Testis (tissue), 2 donors: ENCODE measurements at regions not wholly inside any gene's neighbourhood (a gene's known extent, or its start where the extent isn't known, plus 50 kb on each side); places are given as distances from the start of the nearest gene placed in this dataset.

Source experiments
- DNase-seq: peaks from one replicate; pipeline ENCODE4 v3.0.0-alpha.2; 2019
- H3K27ac ChIP-seq, 2 donors: fragments of 200-600 bp; sonication (generic); one replicate each; pipeline ENCODE4 v1.5.1; 2019
- H3K27me3 ChIP-seq: fragments of 200-600 bp; sonication (generic); one replicate; pipeline ENCODE4 v1.5.1; 2019
- H3K36me3 ChIP-seq: fragments of 200-600 bp; sonication (generic); one replicate; pipeline ENCODE4 v1.5.1; 2017; ENCODE audit warnings: low read depth; ENCODE audit errors: missing control alignments
- H3K4me1 ChIP-seq: fragments of 200-600 bp; sonication (generic); one replicate; pipeline ENCODE4 v1.5.1; 2019
- H3K4me3 ChIP-seq, 2 donors: fragments of 200-600 bp; sonication (generic); one replicate each; pipeline ENCODE4 v1.5.1; 2017 to 2019
- H3K9me3 ChIP-seq: fragments of 200-600 bp; sonication (generic); one replicate; pipeline ENCODE4 v1.5.1; 2017
- CTCF ChIP-seq, 3 experiments: fragments of 450-650 bp in 2 of 3; fragments of 200-600 bp in 1 of 3; sonication (generic) in 1 of 3; IDR thresholded peaks; one replicate each; pipeline ENCODE4 v1.5.1; 2016 to 2019; ENCODE audit warnings: antibody characterized with exemption in 3 of 3, mild to moderate bottlenecking in 2 of 3, moderate library complexity in 1 of 3
- POLR2A ChIP-seq: fragments of 450-650 bp; IDR thresholded peaks from one replicate; pipeline ENCODE4 v1.6.1; 2017; ENCODE audit warnings: antibody characterized with exemption, mild to moderate bottlenecking, moderate library complexity
- WGBS, 2 donors: methylation state at CpG; one replicate each; pipeline ENCODE4 v1.1.5; 2018; 5-methylcytosine and 5-hydroxymethylcytosine counted together
- intact Hi-C: fragments of 100-400 bp; cut with DNase I; formaldehyde crosslinking; loops from one replicate; pipeline ENCODE4 v1.15.1; 2023; ENCODE audit warnings: low total_unique reads

GRCh38 chr21:17455451-17455850, 57.4 kb upstream of the CXADR start:
- H3K9me3 ChIP-seq = no peaks in the 10 kb centered on the region
- 55 to 76% methylated on average over 6 of the region's 6 CpGs for WGBS, 2 donors
- no peak overlapping the region for H3K27ac ChIP-seq
- no peaks in the 10 kb centered on the region for H3K4me1 ChIP-seq
- TF ChIP-seq POLR2A (no peak), CTCF (IDR thresholded peaks at IDR 0.05) (no peak)
- H3K36me3 ChIP-seq = no peaks in the 10 kb centered on the region
- no peak for DNase-seq
- H3K27me3 ChIP-seq = no peaks in the 10 kb centered on the region
- intact Hi-C loops = no loop called here
- no peak overlapping the region for H3K4me3 ChIP-seq

DNA sequence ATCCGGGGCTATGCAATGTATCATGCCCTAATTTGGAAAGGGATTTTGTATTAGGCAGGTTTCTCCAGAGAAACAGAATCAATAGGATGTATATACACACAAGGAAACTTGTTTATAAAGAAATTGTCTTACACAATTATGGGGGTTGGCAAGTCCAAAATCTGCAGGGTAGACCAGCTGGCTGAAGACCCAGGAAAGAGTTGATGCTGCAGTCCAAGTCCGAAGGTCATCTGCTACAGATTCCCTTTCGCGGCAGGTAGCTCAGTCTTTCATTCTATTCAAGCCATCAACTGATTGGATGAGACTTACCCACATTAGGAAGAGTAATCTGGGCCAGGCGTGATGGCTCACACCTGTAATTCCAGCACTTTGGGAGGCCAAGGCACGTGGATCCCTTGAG, 54.6 kb upstream of the CXADR start:
- Histone ChIP-seq H3K27ac (no peak overlapping the region), H3K9me3 (no peaks in the 10 kb centered on the region), H3K27me3 (no peaks in the 10 kb centered on the region), H3K36me3 (no peaks in the 10 kb centered on the region), H3K4me3 (no peak overlapping the region), H3K4me1 (no peaks in the 10 kb centered on the region)
- DNase-seq = no peak
- WGBS, 2 donors = 75 to 80% methylated on average over 6 of the region's 6 CpGs
- intact Hi-C loops = no loop called here
- TF ChIP-seq CTCF (IDR thresholded peaks at IDR 0.05) = no peak
- TF ChIP-seq POLR2A = no peak

DNA sequence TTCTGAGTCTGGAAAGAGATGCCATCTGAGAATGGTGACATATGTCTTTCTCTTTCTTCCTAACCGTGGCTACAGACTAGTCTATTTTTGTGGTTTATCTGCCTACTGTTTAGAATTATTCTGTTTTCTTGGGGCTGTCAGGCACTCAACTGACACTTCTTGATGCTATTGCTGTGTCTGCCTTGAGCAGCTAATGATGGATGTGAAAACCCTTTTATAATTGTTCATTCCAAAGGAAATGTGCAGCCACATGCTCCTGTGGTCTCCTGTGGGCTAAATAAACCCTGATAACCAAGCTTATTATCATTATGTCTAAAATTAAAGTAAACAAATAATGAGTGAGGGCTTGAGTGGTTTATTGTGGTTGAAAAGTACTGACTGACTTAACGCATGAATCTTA, 52.7 kb upstream of the CXADR start:
- H3K27me3 ChIP-seq = no peaks in the 10 kb centered on the region
- no peaks in the 10 kb centered on the region for H3K4me1 ChIP-seq
- intact Hi-C loops = no loop called here
- no peak for DNase-seq
- H3K36me3 ChIP-seq = no peaks in the 10 kb centered on the region
- no peak for TF ChIP-seq CTCF (IDR thresholded peaks at IDR 0.05)
- WGBS, 2 donors = 80 to 83% methylated on average over 2 of the region's 2 CpGs
- no peak overlapping the region for H3K4me3 ChIP-seq
- H3K9me3 ChIP-seq = no peaks in the 10 kb centered on the region
- H3K27ac ChIP-seq = no peak overlapping the region

- Histone ChIP-seq H3K4me1 (no peaks in the 10 kb centered on the region), H3K4me3 (no peak overlapping the region), H3K9me3 (no peaks in the 10 kb centered on the region), H3K27ac (peak overlapping the region in 1 of 2 donors; percentile 33), H3K36me3 (no peaks in the 10 kb centered on the region), H3K27me3 (no peaks in the 10 kb centered on the region)
- TF ChIP-seq CTCF (IDR thresholded peaks at IDR 0.05) = no peak
- no peak for TF ChIP-seq POLR2A
- intact Hi-C loops = no loop called here
- DNase-seq = peak; percentile 40
- WGBS, 2 donors = 34 to 38% methylated on average over 3 of the region's 3 CpGs
Measured at GRCh38 chr21:17461014-17461413, 51.8 kb upstream of the CXADR start.

DNA sequence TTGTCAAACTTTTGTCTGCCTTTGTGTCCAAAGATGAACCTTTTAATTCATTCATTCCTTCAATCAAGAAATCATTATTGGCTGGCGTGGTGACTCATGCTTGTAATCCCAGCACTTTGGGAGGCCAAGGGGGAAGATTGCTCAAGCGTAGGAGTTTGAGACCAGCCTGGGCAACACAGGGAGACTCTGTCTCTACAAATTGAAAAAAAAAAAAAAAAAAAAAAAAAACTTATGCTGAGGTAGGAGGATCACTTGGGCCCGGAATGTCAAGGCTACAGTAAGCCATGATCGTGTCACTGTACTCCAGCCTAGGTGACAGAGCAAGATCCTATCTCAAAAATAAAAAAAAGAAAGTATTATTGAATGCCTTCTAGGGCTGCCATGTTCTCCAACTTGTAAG, 51.3 kb upstream of the CXADR start:
- H3K9me3 ChIP-seq = no peaks in the 10 kb centered on the region
- H3K36me3 ChIP-seq = no peaks in the 10 kb centered on the region
- no peaks in the 10 kb centered on the region for H3K27me3 ChIP-seq
- intact Hi-C loops = no loop called here
- no peaks in the 10 kb centered on the region for H3K4me1 ChIP-seq
- TF ChIP-seq CTCF (IDR thresholded peaks at IDR 0.05) (no peak), POLR2A (no peak)
- 54 to 71% methylated on average over 4 of the region's 4 CpGs for WGBS, 2 donors
- peak overlapping the region; percentile 33 for H3K27ac ChIP-seq
- no peak overlapping the region for H3K4me3 ChIP-seq
- peak; percentile 56 for DNase-seq
